Transverse colon (tissue), 4 donors: ENCODE measurements at regions not wholly inside any gene's neighbourhood (a gene's known extent, or its start where the extent isn't known, plus 50 kb on each side); places are given as distances from the start of the nearest gene placed in this dataset.

ENCODE experiments used
- CTCF ChIP-seq, 5 experiments: fragments of 200-600 bp in 3 of 5; fragments of 450-650 bp in 2 of 5; sonication (generic) in 3 of 5; IDR thresholded peaks; 1 replicate in 2 of 5; 2 replicates in 3 of 5; pipeline ENCODE4 v1.5.1; 2016 to 2017; ENCODE audit warnings: antibody characterized with exemption in 5 of 5, inconsistent platforms in 3 of 5, mild to moderate bottlenecking in 2 of 5, moderate library complexity in 1 of 5
- POLR2AphosphoS5 ChIP-seq, 3 donors: sonication (generic); formaldehyde crosslinking; IDR thresholded peaks; one replicate each; pipeline ENCODE4 v1.6.1; 2016; ENCODE audit warnings: antibody characterized with exemption in 3 of 3

DNA sequence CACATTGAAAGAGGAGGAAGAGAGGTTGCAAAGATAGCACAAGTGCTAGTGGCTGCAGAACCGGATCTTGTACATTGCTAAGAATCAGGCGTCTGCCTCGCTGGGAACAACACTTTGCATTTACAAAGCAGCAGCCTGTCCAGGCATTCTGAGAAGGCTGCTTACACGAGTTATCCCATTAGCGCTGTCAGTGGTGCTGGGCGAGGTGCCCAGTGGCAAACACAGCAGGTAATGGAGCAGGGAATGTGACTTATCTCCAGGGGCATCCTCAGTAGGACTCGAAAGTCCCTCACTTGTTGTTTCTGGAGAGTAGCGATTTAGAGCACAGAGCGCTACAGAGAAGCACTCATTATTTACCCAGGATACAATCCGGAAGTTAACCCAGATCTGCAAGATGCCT lies 209.6 kb downstream of the OLFM4 start:
- no peak for TF ChIP-seq CTCF (IDR thresholded peaks at IDR 0.05)
- TF ChIP-seq POLR2AphosphoS5 (IDR thresholded peaks at IDR 0.05) = no peak
